ENCODE measurements at regions not wholly inside any gene's neighbourhood (a gene's known extent, or its start where the extent isn't known, plus 50 kb on each side); places are given as distances from the start of the nearest gene placed in this dataset.

GRCh38 chr22:48333323-48333763 is 1494.3 kb downstream of the BRD1 start:
- no peak for TF ChIP-seq CTCF (IDR thresholded peaks at IDR 0.05; ENCODE audit: insufficient read depth, low read length)
- no peak for TF ChIP-seq POLR2AphosphoS5 (IDR thresholded peaks at IDR 0.05; ENCODE audit: low read depth)
- TF ChIP-seq GABPA (IDR thresholded peaks at IDR 0.05; ENCODE audit: low read depth): no peak
- TF ChIP-seq, protein P1, sequence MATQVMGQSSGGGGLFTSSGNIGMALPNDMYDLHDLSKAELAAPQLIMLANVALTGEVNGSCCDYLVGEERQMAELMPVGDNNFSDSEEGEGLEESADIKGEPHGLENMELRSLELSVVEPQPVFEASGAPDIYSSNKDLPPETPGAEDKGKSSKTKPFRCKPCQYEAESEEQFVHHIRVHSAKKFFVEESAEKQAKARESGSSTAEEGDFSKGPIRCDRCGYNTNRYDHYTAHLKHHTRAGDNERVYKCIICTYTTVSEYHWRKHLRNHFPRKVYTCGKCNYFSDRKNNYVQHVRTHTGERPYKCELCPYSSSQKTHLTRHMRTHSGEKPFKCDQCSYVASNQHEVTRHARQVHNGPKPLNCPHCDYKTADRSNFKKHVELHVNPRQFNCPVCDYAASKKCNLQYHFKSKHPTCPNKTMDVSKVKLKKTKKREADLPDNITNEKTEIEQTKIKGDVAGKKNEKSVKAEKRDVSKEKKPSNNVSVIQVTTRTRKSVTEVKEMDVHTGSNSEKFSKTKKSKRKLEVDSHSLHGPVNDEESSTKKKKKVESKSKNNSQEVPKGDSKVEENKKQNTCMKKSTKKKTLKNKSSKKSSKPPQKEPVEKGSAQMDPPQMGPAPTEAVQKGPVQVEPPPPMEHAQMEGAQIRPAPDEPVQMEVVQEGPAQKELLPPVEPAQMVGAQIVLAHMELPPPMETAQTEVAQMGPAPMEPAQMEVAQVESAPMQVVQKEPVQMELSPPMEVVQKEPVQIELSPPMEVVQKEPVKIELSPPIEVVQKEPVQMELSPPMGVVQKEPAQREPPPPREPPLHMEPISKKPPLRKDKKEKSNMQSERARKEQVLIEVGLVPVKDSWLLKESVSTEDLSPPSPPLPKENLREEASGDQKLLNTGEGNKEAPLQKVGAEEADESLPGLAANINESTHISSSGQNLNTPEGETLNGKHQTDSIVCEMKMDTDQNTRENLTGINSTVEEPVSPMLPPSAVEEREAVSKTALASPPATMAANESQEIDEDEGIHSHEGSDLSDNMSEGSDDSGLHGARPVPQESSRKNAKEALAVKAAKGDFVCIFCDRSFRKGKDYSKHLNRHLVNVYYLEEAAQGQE (IDR thresholded peaks at IDR 0.05; ENCODE audit: insufficient replicate concordance, low read depth): no peak
- TF ChIP-seq SPI1 (IDR thresholded peaks at IDR 0.05; ENCODE audit: borderline replicate concordance, low read depth): no peak

Measured in HL-60 (cell line).